ENCODE measurements at regions not wholly inside any gene's neighbourhood (a gene's known extent, or its start where the extent isn't known, plus 50 kb on each side); places are given as distances from the start of the nearest gene placed in this dataset.
"Not testable (repeated sequence)": the region's sequence is repeated elsewhere in the genome, so short reads cannot be mapped to it uniquely, and the experiment has no call there.

- no peak for DNase-seq
Observed at GRCh38 chr3:132084982-132085381, 50.2 kb upstream of the CPNE4 start.

DNA sequence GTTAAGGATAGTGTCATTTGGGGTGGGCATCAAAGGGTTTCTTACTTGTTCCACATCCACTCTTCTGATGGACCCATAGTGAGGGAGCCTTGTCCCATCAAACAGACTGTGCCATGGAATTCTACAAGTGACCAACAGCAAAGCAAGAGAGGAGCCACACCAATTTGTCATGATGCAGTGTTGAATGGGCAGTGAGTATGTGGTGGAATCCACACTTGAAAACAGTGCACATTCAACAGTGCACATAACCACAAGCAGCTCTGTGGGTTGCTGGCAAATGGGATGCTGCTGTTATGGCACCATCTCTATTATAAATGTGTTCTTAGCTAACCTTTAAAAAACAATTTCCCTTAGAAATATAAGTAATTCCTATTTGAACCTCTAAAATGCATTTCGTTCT, 52.5 kb upstream of the CPNE4 start:
- no peak for DNase-seq

GRCh38 chr3:132088291-132088690, 53.5 kb upstream of the CPNE4 start:
- no peak for DNase-seq

DNA sequence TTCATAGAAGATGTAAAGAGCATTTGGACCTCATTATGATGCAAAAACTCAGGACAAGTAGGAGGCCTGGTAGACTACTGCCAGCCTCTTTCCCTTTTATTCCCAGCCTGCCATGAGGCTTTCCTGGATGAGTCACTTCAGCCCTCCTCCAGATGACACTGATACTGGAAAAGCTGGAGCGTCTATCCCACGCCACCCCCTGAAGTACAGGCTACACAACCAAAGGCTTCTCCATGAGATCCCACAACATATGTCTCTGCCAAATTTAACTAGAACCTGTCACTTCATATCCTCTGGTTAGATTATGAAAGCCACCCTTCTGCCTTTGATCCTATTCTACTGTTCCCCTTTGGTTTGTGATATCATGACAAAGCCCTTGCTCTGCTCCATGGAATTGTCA, 56.1 kb upstream of the CPNE4 start:
- no peak for DNase-seq

DNA sequence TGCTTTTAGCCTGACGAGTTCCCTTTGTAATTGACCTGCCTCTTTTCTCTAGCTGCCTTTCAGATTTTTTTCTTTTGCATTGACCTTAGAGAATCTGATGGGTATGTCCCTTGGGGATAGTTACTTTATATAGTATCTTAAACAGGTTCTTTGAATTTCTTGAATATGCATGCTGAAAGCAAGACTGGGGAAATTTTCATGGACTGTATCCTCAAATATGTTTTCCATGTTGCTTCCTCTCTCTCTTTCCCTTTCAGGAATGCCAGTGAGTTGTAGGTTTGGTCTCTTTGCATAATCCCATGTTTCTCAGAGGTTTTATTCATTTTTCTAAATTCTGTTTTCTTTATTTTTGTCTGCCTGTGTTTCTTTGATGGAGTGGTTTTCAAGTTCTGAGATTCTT, 81.8 kb upstream of the CPNE4 start:
- no peak for DNase-seq

- DNase-seq, result no peak
Observed at GRCh38 chr3:132117642-132118041, 82.8 kb upstream of the CPNE4 start.

GRCh38 chr3:132119531-132119930, 84.7 kb upstream of the CPNE4 start:
- DNase-seq, result no peak

DNA sequence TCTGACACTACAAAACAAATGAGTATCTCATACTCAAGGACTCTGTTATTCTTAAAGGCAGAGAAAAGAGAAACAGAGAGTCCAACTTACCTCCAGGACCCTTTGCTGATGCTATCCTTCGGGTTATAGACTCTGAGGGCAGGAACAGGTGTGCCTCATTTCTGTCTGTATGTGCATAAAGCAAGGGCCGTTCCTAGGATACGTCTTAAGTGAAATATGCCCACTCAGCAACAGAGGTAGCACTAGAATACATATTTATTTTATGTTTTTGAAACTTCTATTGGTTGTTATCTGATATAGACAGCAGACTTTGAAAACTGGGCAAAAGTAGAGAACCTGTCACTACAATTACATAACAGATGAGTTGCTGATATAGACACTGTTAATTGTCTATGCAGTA, 89.3 kb upstream of the CPNE4 start:
- DNase-seq, result no peak

DNA sequence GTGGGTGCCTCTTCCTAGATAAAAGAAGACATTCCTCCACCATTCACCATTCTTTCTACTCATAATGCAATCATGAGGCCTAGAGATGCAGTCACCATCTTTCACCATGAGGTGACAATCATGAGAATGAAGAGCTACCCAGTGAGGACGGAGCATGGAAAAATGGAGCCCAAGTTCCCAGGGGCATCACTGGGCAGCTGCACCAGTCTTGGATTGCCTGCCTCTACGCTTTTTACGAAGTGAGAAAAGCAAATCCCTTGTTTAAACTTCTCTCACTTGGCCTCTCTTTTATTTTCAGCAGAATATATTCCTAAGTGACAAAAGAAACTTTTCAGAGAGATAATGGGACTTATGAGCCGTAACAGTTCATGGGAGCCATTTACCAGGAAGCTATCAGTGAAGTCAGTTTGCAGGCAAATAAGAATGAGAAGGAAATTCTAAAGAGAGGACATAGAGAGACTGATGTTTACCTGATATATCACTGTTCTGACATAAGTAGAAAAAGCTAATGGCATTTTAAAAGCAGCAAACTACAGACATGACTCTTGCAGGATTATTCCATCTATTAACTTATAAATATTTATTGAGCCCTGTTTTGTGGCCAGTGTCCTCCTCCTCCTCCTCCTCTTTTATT, 90.0 kb upstream of the CPNE4 start:
- no peak for DNase-seq

- no peak for DNase-seq
Observed at GRCh38 chr3:132134611-132135010, 99.8 kb upstream of the CPNE4 start.

DNA sequence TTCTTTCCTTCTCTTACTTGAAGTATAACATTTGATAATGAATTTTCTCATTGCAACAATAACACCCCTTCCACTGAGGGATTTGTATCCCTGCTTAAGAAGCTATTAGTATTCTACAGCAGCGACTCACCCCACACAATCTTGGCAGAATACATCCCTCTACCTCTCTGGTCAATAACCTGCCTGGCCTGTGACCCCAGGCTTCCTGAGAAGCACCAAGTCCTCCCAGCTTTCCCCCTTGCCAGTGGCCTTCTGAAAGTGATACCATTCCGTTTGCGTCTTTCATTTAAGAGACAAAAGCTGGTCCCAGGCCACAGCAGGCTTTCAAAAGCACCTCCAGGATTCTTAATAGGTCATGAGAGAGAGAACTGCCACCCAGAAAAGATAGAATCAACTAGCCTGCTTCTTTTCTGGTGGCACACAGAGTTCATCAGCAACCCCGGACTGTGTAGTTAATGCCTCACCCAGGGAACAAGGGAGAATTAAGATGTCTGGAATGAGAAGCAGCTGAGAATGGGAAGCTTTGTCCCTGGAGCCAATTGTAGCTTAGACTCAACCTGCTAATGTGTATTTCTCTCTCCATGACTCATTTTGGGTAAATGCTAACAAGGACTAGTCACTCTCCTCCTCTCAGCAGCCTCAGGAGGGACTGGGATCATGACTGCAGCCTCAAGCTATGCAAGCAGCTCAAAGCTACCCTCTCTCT, 101.0 kb upstream of the CPNE4 start:
- DNase-seq, result no peak

DNA sequence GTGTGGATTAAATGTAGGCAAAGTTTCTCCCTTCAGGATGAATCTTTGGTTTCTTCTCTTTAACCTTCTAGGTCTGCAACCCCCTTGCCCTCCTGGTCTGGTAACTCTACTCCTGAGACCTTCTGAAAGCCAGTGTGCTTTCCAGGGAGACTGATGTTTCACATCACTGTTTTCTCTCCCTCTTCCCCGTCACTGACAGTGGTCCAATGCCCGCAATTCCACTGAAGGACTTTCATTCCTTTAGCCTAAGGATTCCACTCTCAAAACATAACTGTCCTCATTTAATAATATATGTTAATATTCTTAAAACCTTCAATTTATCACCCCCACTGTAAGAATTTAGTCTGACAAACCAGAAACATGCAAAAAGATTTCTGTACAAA, 101.5 kb upstream of the CPNE4 start:
- DNase-seq, result no peak

- DNase-seq, result not testable (repeated sequence)
Observed at GRCh38 chr3:132136902-132137301, 102.1 kb upstream of the CPNE4 start.

GRCh38 chr3:132145833-132146232, 111.0 kb upstream of the CPNE4 start:
- DNase-seq, result no peak

DNA sequence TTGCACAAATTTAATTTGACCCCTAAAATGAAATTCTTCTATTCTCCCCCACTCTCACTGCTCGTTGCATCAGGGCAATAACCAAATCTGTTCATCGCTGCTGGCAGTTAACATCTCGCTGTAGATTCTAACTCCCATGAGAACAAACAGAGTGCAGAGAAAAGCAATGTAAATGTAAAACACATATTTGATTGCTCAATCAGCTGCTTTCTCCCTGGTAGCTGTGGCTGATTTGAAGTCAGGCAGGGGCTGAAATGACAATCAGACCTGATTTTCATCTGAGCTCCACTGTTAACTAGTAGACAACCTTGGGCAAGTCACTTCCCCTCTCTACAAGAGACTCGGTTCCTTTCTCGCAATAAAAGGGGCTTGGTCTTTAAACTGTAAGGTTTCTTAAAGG, 119.8 kb upstream of the CPNE4 start:
- DNase-seq, result no peak

- DNase-seq, result no peak
Observed at GRCh38 chr3:132159145-132159544, 124.3 kb upstream of the CPNE4 start.

- DNase-seq, result no peak
Observed at GRCh38 chr3:132160198-132160597, 125.4 kb upstream of the CPNE4 start.

- DNase-seq, result no peak
Observed at GRCh38 chr3:132161608-132162007, 126.8 kb upstream of the CPNE4 start.

DNA sequence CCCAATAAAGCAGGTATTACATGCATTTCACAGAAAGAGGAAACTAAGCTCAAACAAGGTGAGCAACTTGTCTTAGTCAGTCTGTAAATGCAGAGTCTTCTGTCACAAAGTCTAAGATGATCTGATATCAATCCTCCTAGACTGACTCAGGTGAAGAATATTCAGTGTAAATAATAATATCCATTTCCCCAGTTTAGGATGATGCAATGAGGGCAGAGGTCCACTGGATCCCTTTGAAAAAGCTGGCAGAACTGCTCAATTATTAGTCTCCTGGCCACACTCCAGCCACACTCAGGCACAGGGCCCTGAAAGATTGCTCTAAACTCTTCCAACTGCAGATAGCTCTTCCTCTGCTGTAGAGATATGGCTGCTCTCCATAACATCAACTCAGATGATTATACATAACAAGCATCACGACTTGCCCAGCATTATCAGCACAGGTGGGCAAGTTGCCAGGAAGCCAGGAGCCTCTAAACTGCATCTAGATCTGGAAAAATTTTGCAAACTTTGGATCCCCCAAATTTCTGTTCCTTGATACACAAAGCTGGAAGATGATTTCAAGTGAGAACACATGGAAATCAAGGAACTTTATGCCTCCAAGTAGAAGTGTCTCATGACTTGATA, 129.8 kb upstream of the CPNE4 start:
- no peak for DNase-seq

GRCh38 chr3:132167870-132168269, 133.1 kb upstream of the CPNE4 start:
- DNase-seq, result no peak

GRCh38 chr3:132174500-132174899, 139.7 kb upstream of the CPNE4 start:
- no peak for DNase-seq

DNA sequence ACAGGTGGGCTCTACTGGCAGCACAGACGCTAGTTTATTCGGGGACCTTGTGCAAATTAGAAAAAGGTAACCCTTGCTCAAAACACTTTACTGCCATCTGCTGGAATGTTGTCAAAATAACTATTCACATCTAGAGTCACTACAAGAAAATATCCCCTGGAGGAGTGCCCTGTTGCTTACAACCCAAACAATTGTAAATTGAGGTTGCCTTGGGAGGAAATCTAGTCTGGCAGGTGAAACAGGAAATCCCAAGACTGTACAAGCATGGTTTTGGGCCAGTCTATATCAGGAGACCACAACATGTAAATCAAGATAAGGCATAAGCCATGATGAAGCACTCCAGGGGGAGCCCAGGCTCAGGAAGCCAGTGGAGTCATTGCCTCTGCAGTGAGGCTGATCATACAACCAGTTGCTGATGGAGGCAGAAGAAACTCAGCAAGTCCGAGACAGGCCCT, 136.8 kb upstream of the ACP3 start:
- peak; percentile 36 to 46 for DNase-seq

DNA sequence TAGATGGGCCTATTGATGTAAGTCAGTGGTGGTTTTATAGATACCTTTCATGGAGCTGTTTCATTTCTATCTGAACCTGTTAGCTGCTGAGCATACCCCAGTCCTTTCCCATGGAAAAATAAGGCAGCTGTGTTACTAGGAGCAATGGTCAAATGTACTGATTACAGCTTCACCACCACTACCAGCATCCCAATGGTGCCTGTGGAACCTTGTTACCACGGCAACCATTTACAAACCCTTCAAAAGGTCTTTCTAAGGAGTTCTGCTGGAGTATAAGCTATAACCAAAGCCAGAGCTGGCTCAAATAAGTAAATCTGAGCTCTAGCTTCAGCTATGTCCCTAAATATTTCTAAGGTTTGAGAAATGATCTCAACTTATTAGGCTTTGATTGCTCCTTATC, 133.4 kb upstream of the ACP3 start:
- DNase-seq, result no peak

DNA sequence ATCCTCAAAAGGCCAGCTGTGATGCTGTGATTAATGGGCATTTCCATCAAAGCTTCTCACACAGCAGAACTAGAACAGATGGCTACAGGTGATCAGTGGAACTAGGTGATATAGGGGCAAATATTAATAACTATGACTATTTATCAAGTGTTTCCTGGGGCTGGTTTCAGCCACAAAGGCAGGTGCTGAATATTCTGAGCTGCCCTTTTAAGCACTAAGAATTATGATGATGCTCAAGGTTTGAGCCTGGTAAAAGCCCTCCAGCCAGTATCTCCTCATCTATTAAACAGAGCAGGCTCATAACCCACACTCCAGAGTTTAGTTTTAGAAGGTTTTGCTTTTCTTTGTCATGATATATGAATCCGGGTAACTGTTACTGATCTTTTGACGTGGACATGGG, 129.5 kb upstream of the ACP3 start:
- no peak for DNase-seq

DNA sequence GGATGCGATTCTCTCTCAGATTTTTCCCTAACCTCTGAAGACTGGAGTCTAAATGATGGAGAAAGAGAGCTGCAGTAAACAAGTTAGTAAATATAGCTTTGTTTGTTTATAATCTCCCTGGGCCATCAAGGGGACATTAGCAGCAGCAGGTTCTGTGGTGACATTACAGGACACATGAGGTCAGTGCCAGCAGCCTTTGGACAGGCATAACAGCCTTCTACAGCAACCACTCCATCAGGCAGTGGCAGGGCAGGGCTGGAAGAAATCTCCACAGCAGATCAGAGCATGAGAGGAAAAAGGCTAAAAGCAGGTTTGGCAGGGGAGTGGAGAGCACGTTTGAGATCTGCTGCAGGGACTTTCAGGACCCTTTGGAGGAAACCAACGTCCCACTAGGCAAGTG, 127.6 kb upstream of the ACP3 start:
- no peak for DNase-seq
